ENCODE measurements at regions not wholly inside any gene's neighbourhood (a gene's known extent, or its start where the extent isn't known, plus 50 kb on each side); places are given as distances from the start of the nearest gene placed in this dataset.

DNA sequence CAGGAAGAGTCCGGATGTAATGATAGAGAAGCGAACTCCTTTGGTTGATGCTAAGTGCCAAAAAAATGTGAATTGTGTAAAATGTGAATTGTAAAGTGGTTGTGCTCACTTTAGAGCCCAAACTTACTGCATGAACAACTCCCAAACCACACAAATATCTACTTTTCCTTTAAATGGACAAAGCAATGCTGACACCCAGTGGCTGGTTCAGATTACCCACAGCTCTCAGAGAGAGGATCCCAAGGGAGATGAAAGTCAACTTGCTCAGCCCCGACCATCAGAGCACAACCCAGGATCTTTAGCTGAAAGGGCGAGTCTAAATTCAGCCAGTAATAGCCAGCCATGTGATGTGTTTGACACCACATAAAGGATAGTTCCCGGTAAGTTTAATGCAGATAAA, 133.7 kb downstream of the NMUR2 start:
- DNase-seq (ENCODE audit: low read depth in 1 of 2, low spot score in 1 of 2): no peak

DNA sequence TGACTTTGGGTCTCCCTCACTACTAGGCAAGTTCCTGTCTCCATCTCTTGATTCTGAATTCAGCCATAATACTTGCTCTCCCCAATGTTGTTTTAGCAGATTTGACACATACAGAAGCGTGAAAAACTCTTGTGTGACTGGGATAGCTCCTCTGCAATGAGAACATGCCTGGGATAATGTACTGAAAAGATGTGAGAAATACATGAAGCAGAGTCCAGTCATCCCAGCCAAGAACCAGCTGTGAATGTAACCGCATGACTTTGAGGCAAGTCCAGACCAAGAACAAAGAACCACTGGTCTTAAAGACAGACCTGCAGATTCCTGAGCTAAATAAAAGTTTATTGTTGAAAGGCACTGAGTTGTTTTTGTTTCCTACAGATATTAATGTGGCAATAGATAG, 135.0 kb downstream of the NMUR2 start:
- no peak for DNase-seq (ENCODE audit: low read depth in 1 of 2, low spot score in 1 of 2)

DNA sequence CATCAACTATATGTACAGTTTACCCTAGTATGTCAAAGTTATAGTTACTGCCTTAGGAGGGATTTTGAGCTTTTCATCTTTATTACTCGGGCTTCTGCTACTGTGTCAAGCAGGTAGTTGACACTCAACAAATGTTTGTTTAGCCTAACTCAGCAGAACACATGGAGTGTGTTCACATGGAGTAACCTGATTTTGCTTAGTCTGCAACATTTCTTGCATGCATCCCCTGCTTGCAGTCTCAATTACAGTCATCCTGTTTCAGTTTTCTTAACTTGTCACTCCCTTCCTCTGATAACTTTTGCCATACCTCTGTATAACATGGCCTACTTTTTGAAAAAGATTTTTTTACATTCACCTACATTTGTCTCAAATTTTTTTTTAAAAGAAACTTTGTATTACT, 135.5 kb downstream of the NMUR2 start:
- no peak for DNase-seq (ENCODE audit: low read depth in 1 of 2, low spot score in 1 of 2)

DNA sequence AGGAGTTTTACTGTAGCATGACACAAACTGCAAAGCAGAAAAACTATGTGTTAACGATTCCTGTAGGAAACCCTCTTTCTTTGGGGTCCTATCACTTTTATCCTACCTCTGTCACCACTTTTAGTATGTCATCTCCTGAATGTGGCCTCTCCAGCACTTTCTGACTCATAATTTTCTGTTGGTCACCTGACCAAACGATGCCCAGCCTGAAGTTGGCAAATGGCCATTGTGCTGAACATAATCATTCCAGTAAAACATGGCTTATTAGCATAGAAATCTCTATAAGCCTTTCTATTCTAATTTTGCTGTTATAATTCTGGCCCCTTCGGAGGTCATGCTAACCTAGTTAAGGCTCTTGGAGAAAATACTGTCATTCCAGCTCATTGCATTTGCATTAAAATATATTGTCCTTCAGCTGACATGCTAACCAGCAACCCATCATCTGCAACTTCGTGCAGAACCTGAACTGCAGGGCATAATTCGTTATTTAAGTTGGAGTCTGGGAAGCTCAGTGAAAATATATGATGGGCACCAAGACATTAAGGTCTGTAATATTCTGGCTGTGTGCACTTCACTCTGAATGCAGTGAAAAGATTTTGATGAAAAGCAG, 140.3 kb downstream of the NMUR2 start:
- no peak for DNase-seq (ENCODE audit: low read depth in 1 of 2, low spot score in 1 of 2)

DNA sequence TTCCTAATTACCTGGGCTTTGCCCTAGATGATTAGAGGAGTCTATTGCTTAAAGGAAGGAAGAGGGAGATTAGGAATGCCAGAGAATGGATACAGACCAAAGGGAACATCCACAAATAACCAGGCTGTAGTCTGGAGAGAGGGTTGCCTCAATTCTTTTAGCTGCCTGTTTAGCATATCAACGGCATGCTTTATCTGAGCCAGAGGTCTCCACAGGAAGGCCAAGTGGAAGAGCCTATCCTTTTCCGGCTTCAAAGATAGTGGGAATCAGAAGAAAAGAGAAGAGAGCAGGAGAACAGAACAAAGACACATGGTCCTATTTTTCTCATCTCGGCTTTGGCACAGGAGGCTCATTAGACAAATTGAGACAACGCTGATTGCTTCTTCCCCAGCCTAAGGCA, 142.4 kb downstream of the NMUR2 start:
- no peak for DNase-seq (ENCODE audit: low read depth in 1 of 2, low spot score in 1 of 2)

DNA sequence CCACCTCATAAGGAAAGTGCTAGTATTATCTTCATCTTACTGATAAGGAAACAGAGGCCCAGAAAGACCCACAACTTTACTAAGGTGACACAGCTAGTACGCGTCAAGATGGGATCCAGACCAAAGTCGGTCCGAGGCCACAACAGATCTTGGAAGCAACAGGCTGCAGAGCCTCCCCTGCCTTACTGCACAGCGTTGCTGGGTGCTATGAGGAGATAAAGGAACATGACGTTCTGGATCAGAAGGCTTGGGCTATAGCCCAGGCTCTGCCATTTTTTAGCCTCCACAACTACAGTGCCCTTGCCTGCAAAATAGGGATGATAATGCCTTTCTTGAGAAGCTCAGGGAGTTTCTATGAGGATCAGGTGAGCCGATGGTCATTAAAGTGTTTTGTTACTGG, 144.1 kb downstream of the NMUR2 start:
- no peak for DNase-seq (ENCODE audit: low read depth in 1 of 2, low spot score in 1 of 2)

DNA sequence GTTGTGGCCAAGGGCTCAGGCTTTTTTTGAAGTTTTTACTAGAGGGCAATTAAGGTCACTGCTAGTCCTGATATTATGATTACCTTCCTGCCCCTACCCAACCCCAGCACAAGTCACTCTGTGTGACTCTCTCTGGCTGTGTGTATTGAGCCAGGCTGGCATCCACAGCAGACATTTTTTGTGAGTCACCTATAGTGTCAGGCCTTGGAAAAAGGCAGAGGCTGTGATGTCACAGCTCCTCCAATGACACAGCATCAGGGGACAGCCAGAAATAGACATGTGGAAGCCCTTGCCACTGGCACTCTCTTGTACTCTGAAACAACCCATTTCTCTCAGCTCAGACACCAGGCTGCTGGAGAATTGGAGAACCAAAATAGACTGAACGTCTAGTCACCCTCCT, 145.4 kb downstream of the NMUR2 start:
- no peak for DNase-seq (ENCODE audit: low read depth in 1 of 2, low spot score in 1 of 2)

DNA sequence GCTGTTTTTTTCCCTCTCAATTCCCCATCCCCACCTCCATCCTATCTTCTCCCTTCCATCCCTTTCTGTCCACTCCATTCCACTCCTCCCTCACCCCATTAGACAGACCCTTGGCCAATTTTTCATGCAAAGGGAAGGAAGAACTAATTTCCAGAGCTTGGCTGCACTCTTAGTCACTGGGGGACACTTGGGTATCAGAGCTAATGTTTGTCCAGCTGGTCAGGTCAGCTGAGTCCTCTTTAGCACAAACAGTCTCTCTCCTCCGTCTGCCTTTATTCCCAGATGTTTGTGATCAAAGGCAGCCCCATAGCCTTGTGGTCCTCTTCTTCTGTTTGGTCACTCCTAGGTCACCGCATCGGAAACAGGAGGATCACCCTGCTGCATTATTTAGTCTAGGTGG, 148.5 kb downstream of the NMUR2 start:
- no peak for DNase-seq (ENCODE audit: low read depth in 1 of 2, low spot score in 1 of 2)

DNA sequence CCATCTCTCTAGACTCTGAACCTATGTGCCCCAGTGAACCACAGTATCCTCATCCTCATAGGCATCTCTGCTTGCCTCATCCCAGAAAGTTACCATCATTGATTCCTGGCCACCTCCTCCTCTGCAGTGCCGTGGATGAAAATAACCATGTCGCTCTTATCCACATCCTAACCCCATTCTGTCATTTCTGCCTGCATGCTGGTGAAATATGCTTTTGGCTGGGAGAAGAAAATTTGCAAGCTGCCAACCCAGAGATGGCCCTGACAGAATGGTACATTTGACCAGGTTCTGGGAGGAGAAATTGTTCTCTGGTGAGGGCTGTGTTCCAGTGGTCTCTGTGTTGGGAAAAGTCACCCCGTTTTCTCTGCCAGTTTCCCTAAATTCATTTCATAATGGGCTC, 149.7 kb downstream of the NMUR2 start:
- no peak for DNase-seq (ENCODE audit: low read depth in 1 of 2, low spot score in 1 of 2)

DNA sequence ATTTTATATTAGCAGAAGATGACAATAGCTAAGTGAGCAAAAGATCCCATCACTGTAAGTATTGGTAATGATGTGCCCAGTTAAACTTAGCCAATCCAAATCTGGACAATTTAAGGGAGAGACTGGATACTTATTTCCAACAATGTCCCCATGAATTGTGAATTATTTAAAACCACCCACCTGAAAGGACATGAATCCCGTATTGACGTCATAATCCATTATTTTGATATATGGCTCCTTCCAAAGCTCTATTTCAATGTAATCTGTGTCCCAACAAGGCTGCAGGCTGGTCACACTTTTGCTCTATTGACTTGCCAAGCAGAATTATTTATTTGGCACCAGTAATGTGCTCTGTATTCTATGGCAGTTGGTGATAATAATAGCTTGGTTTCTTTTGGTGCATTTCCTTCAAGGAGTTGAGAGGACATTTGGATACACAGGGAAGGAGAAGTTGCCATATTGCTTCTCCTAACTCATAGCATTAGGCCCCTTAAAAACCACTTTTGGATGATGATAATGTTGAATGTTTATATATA, 157.2 kb downstream of the NMUR2 start:
- DNase-seq (ENCODE audit: low read depth in 1 of 2, low spot score in 1 of 2): no peak

DNA sequence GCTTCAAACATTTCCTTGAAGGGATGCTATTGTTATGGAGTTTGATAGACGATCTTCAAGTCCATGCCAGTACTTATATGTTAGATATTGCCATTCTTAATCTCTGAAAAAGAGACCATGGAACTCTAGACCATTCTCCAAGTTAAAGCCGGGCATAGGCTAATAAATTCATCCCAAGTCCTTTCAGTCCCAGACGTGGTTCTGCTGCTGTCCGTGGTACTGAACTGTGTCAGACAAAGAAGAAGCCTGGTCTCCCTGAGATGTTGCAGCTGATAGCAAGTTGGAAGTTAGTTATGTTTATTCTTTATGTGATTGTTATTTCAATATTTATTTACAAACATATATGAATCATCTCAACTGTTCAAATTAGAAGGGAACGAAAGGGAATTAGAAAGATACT, 158.7 kb downstream of the NMUR2 start:
- no peak for DNase-seq (ENCODE audit: low read depth in 1 of 2, low spot score in 1 of 2)

DNA sequence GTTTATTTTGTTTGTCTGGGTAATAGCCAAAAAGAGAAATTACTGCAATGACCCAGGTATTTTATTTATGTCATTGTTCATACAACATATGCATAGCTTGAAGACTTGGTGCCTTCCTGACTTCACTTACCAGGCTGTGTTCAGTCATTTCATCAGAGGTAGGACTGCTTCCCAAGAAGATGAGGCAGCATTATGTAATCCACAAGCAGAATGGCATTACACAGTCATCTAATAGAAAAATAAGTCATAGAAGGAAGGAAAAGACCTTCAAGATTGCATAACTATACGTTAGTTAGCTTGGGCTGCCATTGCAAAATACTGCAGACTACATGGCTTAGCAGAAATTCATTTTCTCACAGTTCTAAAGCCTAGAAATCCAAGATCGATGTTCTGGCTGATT, 167.5 kb downstream of the NMUR2 start:
- no peak for DNase-seq (ENCODE audit: low read depth in 1 of 2, low spot score in 1 of 2)

DNA sequence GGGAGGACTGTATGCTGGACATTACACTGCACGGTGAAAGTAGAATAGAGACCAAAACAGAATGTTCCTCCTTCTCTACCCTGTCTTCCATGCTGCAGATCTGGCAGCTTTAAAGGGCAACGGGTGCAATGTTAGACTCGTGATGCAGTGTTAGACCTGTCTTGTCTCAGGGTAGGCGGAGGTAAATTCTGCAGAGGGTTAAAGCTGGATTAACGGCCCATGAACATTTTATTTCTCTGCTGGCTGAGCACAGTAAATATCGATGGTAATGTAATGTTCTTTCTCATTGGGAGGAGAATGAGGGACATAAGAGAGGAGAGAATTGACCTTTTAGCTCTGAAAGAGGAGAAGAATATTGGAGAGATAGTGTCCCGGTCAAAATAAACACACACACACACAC, 178.9 kb downstream of the NMUR2 start:
- no peak for DNase-seq (ENCODE audit: low read depth in 1 of 2, low spot score in 1 of 2)

DNA sequence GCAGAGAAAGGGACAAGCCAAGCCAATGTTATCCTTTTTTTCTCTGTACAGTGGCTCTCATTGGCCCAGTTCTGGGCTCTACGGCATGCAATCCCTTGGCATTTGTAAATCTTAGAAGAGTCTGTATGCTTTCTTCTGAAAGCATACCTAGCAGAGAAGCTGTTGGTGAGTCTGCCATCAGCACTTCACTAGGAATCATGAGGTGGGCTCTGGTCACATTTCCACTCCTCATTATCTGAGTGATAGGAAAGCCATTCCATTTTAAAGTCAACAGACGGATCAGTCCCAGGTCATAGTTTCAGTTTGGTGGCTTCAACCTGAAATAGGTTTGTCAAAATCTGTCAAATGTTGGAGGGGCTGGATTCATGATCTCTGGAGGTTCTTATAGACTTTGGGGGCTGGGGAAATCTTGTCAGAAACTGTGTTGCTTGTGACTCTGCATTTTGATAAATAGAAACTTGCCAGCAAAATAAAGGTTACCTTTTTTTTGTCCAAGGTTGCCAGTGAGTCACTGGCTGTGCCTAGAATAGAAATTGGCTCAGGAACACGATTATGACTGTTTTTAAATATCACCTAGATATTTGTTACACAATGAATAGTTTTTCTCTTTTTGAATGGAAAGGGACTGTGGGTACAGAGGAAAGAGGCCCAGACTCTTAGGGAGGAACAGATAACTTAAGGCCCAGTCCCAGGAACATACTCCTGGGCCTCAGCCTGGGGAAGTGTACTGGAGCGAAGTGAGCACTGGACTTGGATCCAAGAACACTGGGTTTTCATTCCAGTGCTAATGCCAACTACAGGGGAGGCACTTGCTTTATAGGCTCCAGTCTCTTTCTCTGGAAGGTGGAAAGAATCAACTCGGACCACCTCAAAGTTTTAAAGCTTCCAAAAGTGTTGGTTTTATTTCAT, 183.1 kb downstream of the NMUR2 start:
- DNase-seq (ENCODE audit: low read depth in 1 of 2, low spot score in 1 of 2): no peak

DNA sequence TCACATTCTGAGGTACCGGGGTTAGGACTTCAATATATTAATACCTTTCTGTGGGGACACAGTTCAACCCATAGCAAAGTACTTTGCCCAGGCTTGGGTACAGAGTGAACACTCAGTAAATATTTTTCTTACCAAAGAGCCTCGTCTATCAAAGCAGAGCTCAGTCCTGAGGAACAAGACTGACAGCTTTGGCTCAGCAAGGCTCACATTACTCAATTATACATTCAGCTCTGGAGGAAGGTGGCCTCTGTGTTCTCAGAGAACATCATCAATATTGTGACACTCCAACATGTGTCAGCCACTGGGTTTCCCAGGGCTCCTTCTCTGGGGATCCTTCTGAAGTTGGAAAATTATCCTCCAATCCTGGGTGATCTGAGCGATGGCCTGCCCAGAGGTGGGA, 186.4 kb downstream of the NMUR2 start:
- no peak for DNase-seq (ENCODE audit: low read depth in 1 of 2, low spot score in 1 of 2)

DNA sequence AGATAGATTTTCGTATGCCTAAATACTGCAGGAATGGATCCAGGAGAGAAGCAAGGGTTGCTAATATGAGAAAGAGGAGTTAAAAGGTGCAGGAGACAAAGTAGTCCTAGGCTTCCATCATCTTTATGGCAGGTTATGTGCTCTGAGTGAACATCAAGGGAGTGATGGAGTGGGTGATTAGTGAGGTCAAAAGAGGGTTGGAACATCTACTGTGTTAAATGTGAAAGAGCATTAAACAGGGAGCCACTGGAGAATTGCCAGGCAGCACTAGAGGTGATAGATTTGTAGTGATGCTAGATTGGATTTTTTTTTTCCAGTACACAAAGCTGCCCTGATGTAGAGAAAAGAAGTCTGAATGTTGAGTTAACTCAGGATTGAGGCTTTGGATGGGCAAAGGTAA, 199.3 kb downstream of the NMUR2 start:
- no peak for DNase-seq (ENCODE audit: low read depth in 1 of 2, low spot score in 1 of 2)

DNA sequence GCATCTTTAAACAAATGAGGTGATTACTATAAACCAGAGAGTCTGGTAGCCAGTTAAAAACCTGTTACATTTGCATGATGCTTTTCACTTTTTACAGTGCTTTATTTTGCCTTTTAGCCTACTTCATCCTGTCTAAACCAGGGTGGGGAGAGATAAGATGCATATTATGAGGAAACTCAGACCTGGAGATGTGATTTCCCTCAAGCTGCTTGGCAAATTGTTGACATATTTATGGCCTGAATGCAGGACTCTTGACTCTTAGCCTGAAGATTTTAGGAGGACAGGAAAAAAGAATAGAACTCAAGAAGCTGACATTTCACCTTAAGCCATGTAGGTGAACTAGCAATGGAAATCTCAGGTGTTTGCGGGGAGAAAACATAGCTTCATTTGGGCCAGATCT, 202.8 kb downstream of the NMUR2 start:
- no peak for DNase-seq (ENCODE audit: low read depth in 1 of 2, low spot score in 1 of 2)

DNA sequence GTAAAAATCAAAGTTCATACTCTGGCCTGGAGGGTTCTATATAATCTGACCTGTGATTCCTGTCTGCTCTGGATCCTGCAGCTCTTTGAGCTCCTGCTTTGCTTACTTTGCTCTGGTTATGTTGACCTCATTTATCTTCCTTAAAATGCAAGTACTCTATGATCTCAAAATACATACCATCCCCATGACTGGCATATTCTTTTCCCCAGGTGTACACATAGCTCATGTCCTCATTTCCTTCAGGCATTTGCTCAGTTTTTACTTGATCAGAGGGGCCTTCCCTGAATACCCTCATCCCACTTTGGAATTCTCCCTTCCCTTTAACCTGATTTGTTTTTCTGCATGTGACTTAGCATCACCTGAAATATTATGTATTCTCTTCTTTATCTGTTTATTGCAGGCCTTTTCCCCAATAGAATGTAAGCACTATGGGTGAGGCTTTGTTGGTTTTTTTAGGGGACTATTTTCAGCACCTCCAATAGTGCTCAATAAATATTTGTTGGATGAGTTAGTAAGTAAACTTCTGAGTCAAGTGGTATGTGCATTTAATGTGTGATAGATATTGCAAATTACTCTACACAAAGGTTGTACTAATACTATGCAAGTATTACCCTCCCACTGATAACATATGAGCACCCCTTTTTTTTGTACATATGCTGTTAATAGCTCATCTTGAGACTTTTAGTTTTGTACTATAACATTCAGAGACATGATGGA, 211.5 kb downstream of the NMUR2 start:
- no peak for DNase-seq (ENCODE audit: low read depth in 1 of 2, low spot score in 1 of 2)

DNA sequence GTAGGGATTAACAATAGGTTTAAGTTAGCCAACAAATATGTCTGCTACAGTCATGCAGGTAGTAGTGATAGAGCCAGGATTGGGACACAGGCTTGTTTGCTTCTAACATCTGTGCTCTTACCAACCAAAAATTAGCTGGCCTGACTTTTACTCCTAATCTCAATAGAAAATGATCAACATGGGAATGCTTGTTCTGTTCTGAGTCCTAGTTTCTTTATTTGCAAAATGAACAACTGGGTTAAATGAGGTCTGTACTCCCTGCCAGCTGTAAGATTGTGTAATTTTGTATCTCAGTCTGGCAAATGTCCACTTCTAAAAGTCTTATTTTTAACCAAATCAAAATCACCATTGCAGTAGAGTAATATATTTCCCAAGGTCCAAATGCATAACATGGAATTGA, 216.8 kb downstream of the NMUR2 start:
- DNase-seq (ENCODE audit: low read depth in 1 of 2, low spot score in 1 of 2): no peak

DNA sequence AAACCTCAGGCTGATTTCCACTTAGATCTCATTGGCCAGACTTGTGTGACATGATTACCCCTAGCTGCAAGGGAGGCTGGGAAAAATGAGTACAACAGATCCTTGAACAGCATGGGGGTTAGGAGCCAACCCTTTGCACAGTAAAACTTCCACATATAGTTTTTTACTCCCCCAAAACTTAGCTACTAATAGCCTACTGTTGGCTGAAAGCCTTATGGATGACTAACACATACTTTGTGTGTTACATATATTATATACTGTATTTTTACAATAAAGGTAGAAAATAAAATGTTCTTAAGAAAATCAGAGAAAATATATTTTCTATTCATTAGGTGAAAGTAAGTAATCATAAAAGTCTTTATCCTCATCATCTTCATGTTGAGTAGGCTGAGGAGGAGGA, 217.4 kb downstream of the NMUR2 start:
- no peak for DNase-seq (ENCODE audit: low read depth in 1 of 2, low spot score in 1 of 2)

DNA sequence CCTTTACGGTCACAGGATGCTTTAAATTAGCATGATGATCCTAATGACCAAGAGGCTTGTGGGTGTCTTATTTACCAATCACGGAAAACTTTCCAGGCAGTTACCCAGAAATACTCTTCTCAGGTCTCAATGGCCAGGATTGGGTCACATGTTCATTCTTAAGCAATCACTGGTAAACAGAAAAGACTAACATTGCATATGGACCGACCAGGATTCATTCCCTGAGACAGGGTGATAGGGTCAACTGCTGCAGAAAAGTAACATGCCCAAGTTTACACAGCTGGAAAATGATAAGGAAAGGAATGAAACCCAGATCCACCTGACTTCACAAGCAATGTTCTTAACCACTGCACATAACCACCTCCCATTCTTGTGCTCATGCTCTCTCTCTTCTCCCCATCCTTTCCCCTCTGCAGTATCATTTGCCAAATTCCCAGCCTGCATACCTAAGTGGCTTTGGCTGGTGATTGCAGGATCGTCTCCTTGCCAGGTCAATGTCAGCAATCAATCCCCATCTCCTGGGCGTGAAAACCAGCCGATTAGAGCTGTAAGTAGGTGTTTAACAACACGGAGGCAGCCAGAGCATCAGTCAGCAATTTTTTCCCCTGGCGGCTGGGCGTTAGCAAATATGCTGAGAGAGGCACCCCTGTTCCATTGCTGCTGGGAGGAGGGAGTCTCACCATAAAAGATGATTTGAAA, 219.4 kb downstream of the NMUR2 start:
- DNase-seq (ENCODE audit: low read depth in 1 of 2, low spot score in 1 of 2): no peak
